Stimulated activated CD4-positive, alpha-beta T cell treated with anti-CD3 and anti-CD28 coated beads, TNF-alpha, amount 100 ng/mL, for 24 hours (primary cell): ENCODE measurements at regions not wholly inside any gene's neighbourhood (a gene's known extent, or its start where the extent isn't known, plus 50 kb on each side); places are given as distances from the start of the nearest gene placed in this dataset.

Source experiments
- DNase-seq, 3 experiments: peaks; one replicate each; pipeline ENCODE4 v3.0.0-alpha.2; 2020; ENCODE audit warnings: low read depth in 3 of 3

DNA sequence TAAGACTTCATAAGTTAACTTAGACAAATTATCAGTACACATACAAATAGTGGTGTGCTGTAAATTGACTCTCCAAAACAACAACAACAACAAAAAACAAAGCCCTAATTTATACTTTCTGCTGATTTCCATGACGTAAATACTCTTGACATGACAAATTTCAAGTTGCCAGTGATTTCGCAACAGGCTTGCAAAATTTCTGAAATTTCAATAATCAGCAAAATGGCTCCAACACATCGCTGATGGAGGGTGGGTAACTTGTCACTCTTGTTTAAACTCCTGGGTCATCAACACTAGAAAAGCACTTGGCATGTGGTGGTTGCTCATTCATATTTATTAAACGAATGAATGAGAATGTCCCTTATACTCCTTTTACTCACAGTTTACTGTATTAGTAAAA, 205.2 kb upstream of the SATB1 start:
- DNase-seq: no peak

DNA sequence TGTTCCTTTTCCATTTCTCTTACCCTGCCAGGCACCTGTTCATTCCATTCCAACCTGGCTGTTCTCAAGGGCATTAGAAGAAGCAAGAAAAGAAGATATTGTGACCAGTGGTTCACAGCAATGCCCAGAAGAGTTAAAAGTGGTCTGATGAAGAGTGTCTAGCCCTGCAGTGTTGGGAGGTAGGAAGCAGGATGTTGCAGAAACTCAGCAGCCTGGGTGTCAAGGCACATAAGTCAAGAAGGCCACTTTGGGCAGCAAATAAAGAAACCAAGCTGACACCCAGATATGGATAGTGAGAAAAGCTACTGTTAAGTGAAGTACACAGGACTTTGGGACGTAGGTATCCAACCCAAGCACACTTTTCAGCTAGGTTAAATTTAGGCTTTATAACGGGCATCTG, 199.9 kb upstream of the SATB1 start:
- no peak for DNase-seq

DNA sequence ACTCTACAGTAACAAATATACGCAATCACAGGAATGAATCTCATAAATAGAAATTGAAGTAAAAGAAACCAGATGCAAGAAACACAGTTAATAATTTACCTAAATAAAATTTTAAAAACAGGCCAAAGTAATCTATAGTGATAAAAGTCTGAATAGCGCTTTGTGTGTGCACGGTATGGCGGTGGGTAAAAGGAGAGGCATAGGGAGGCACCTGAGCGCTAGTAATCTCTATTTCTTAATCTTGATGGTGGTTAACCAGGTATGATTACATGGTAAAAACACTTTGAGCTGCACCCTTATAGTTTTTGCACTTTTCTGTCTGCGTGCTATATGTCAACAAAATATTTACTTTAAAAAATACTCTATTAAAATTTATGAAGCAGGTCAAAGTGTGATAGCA, 198.1 kb upstream of the SATB1 start:
- DNase-seq: no peak

DNA sequence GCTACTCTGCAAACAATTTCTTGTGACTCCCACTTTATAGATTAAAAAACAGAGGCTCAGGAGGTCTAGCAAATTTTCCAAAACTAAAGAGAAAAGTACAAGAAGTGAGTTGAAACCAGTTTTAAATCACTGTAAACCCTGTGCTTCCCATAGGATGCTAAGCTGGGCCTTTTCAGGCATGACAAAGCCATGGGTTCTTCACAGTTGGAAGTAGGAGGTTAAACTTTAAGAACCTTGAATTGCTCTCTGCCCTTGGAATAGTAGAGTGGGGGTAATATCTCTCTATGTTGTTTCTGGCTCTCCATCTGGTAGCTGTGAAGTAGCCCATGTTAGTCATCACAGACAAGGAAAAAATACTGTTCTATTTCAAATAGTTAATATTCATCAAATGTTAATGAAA, 193.6 kb upstream of the SATB1 start:
- no peak for DNase-seq

DNA sequence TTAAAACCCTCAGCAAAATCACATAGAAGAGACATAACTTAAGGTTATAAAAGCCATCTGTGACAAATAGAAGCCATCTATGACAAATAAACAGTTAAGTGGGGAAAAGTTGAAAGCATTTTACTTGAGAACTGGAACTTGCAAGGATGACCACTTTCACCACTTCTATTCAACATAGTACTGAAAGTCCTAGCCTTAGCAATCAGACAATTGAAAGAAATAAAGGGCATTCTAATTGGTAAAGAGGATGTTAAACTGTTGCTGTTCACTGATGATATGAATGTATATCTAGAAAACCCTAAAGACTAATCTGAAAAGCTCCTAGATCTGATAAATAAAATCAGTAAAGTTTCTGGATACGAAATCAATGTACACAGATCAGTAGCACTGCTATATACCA, 186.9 kb upstream of the SATB1 start:
- DNase-seq: no peak

DNA sequence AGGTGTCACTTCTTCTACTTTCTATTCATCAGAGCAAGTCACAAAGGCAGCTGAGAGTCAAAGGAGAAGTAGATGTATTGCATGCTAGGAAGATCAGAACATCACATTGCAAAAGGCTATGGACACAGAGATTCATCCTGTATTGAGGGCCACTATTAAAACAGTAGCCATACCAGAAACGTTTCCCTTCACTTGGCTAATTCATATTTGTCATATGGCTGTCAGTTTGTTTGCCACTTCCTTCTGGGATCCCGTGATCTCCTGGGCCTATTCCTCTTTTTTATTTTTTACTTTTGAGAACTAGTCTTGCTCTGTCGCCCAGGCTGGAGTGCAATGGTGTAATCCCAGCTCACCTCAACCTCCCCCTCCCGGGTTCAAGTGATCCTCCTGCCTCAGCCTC, 184.0 kb upstream of the SATB1 start:
- DNase-seq: no peak

DNA sequence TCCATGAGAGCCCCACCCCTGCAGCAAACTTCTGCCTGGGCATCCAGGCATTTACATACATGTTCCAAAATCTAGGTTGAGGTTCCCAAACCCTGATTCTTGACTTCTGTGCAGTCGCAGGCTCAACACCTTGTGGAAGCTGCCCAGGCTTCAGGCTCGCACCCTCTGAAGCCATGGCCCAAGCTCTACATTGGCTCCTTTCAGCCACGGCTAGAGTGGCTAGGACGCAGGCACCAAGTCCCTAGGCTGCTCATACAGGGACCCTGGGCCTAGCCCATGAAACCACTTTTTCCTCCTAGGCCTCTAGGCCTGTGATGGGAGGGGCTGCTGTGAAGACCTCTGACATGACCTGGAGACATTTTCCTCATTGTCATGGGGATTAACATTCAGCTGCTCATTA, 172.8 kb upstream of the SATB1 start:
- no peak for DNase-seq

DNA sequence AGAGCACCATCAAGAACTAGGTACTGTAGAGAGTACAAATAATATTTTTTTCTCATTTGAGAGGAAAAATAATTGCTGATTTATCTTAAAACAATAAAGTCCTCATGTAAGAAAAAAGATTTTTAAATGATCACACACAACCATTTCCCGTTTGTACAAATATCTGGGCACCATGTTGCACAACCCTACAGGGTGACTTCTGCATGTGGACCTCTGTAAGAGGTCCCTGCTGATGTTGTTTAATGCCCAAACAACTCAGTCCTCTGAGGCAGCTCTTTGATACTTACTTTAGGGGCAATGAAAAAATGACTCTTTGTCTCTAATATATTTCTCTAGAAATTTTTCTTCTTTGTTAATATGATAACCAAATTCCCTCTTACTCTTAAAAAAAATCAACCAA, 168.1 kb upstream of the SATB1 start:
- no peak for DNase-seq

DNA sequence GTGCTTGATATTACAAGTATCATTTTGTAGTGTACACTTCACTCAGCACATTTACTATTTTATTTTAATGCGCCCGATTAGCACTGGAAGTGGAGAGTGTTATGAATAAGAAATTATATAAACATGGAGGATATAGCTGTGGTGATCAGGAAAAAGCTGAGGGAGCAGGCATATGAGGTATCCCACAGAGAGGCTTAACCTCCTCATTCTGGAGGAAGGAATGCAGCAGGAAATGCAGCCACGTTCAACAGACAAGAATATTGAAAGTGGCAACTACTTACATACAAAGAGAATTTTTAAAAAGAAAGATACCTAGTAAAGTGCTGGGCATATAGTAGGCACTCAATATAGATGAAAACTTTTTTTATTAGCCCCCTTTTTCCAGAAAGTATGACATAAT, 166.0 kb upstream of the SATB1 start:
- no peak for DNase-seq

DNA sequence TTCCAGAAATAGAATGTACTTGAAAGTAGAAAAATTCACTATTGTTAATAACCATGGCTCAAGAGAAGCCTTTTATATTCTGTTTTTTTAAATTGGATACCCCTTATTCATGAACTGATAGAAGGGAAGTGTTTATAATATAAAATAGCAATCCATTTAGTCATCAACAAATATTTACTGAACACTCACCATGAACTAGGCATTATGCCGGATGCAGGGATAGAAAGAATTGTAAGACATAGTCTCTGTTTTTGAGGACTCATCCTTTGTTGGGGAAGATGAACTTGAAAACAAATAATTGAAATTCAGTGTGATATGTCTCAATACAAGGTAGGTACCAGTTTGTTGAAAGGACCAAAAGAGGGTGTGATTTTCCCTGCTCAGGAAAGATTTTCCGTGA, 160.9 kb upstream of the SATB1 start:
- DNase-seq: no peak

DNA sequence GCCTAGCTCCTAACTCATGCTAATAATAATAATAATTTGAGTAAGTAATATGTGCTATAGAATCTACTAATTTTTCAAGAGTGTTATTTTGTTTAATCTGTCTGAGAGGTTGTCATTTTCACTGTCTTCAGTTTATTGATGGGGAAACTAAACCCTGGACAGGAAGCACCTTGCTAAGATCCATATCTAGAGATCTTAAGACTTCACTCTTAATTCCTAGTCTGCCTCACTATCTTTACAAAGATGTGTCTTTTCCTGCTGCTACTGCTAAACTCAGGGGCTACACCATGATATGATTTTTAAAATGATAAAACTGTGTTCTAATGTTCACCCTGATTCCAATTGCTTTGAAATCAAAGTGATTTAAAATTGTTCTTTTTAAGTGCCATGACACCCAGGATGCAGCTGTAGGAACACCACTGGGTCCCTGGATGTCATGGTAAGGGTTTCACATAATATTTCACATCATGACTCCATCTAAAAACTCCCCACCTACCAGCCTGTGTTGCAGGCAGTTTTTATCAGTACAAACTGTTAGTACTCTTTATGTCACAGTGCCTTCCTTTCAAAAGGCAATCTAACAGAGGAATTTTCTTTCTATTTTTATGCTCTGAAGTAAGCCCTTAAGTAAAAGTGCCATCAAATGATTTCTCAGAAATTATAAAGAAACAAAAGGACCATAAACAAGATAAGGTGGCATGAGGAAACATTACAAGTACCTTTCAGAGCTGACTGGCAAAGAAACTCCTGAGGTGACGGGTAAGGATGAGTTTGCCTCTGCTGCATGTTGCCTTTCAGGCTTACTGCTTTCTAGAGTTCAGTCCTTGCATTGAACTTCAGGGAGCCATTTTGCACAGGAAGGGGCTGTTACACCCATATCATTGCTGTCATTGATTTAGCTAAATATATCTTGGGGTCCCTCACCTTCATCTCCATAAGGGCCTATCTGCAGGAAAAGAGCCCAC, 160.1 kb upstream of the SATB1 start:
- no peak for DNase-seq

DNA sequence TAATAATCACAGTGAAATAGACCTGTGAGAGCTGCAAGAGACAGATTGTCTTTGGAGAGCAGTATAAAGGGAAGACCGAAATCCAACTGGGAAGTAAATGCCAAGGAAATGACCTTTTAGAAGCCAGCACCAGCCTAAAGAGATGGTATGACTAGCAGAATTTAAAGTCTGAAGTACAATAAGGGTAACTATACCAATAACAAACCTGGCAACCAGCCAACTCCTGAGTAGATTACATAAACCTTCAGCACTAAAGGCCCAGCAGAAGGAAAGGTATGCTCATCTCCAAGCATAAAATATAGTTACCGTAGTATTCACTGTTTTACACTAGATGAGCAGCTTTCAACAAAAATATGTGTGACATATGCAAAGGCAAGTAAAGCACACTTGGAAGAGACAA, 155.1 kb upstream of the SATB1 start:
- no peak for DNase-seq

DNA sequence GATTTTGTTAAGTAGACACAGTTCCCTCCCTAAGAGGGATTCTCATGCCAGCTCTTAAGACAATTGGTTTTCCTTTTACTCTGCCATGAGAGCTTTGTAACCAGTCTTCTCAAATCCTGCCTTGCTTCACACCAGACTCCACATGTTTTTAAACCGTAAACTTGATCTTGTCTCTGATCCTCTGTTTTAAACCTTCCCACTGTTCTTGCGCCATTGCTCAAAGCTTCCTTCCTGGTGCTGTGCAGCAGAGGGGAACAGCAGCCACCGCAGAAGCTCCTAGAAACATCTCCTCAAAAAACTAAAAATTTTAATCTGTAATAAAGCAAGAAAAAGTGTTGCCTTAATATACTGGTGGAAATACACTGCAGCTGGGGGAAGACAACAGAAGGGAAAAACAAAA, 154.5 kb upstream of the SATB1 start:
- no peak for DNase-seq

DNA sequence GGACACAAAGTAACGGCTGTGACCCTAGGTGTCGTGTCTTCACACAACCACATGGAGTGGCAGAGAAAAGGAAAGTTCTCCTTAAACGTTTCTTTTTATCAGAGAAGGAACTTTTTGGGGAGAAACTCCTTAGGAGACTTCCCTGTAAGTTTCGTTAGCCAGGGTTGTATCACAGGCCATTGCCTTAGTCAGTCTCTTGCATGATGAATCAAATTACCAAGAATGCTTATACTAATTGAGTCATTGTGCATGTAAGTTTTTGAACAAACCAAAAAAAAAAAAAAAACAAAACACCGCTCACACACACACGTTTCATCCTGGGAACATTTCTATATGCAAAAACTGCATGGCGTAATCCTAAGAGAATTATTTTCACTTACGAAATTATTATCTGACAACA, 150.4 kb upstream of the SATB1 start:
- no peak for DNase-seq

DNA sequence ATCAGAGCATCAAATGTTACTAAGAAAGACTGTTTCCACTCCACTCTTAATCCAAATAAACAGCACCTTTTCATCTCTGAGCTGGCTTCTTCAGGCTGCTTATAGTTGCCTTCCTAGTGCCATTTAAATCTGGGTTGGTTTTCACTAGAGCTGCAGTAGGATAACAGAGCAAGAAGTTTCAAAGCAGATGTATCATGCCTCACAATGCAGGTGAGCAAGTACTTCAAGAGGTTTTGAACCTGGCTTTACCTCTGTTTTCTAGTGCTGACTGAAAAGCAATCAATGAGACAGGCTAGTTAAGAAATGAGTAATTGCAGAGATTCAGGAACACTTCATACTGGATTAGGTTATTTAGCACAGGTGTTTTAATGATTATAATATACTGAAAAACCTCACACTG, 147.7 kb upstream of the SATB1 start:
- DNase-seq: no peak

DNA sequence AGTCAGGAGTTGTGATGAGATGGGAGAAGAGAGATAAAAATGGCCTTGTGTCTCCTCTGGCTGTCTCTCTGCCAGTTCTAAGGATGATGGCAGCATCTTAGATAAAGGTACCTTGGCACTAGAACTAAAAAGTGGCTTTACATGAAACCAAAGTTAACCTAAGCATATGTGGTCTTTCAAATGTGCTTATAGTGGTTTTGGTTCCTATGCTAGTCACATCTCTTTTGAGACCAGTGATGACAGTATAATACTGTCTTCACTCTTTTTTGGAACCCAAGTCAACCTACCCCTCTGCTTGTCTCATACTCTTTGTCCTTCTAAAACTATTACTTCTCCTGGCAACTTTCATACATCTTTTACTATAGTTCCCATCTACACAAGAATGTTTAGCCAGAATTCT, 142.2 kb upstream of the SATB1 start:
- DNase-seq: no peak

DNA sequence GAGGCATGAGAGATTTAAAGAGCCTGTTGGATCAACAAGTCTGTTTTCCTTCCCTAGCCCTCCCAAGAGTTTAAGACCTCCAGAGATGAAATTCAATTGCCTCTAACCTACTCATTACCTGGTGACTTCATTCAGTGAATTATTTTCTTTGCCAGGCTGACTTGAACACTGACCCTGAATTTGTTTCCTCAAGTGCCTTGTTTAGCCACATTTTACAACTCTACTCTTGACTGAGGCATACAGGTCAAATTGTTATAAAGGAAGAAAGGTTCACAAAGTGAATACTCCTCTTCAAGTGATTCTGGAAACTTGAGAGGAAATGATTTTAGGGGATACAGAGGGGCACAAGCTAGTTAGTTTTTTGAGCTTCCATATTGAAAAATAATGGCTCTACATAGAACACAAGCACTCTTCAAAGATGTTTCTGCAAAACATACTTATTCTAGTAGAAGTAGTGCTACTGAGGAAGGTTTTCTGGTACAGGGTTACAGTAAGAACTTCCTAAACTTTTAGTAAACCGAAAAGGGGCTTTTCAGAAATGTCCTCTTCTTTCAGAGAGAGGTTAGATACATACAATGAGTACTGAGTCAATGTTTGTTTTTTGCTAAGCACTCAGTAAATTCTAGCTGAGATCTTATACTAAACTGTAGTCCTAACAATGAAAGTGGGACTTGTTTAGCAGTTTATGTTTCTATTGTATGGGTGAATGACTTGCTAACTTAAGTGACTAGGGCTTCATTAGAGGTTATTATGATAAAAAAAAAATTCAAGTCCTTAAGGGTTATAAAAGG, 137.4 kb upstream of the SATB1 start:
- DNase-seq: no peak

DNA sequence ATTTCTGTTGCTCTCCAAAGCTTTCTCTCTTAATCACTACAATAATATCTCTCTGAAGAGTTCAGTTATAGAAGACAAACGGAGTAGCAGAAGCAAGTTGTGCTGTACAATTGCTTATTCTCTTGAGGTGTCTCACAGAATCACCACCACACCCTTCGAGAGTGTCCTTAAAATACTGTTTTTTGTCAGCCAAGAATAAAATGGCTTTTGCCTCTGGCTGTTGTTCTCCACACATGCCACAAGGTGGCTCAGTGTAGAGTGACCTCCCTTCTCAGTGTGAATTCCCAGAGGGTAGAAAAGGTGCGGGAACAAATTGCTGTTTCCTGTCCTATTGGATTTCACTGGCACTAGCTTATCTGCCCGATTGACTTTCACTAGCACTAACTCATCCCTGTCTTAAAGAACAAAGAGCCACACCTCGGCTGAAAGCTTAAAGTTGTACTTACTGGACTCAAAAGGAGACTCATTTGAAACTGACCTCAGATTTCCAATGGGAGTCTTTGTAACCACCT, 134.2 kb upstream of the SATB1 start:
- DNase-seq: peak in 2 of 3 experiments; percentile 1 to 6

DNA sequence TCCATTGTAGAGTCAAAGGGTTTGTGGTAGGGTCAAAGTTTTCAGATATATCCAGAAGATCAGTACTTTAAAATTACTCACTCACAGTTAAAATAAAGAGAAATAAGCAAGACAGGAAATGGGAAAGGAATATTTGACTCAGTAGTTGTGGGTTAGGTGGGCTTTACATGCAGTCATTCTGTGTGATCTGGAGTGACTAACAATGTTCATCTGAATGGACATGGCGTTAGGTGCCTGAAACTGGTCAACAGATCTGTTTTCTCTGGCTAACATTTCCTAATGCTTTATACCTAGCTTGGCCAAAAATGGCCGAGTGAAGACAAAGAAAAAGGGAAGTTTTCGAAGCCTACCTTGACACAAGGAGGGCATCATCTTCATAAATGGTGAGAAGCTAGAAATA, 133.4 kb upstream of the SATB1 start:
- DNase-seq: no peak

DNA sequence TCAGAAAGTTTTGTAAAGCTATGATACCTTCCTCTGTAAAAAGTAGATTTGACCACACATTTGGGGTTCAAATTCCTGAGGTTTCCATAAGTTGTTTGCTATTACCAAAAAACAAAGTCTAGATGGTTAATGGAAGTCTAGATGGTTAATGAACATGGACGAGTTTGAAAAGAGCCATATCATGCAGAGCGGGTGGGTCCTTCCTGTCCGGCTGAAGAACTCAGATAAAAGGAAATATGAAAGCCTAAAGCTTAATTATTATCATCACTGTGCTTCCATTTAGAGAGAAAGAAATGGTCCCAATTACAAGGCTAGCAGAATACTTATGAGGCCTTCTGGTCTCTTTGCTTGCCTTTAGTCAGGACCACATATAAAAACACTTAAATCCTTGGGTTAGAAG, 132.1 kb upstream of the SATB1 start:
- no peak for DNase-seq

DNA sequence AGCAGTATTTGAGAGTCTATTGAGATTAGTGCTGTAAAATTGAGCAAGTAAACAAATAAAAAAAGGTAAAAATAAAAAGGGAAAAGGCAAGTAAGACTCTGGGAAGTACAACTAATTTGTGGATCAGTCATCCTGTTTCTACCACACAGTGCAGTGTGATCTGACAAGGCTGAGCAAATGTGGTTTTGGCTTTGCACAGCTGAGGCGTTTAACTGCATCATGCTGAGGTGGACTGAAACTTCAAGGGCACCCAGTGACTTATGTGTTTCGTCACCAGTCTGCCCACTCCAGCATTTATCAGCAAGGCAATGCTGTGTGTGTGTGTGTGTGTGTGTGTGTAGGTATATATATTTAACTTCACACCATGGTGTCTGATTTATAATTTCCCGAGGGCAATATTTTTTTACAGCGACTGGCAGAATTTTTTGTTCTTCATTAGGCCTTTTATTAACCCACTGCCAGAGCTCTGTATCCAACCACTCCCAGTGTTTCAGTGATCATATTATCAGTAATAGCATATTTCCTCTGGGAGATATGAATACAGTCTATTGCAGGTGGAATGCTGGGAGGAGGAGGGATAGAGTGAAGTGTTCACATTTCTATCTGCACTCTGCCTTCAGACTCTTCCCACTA, 131.5 kb upstream of the SATB1 start:
- DNase-seq: peak; percentile 53 to 77 (median 71)

DNA sequence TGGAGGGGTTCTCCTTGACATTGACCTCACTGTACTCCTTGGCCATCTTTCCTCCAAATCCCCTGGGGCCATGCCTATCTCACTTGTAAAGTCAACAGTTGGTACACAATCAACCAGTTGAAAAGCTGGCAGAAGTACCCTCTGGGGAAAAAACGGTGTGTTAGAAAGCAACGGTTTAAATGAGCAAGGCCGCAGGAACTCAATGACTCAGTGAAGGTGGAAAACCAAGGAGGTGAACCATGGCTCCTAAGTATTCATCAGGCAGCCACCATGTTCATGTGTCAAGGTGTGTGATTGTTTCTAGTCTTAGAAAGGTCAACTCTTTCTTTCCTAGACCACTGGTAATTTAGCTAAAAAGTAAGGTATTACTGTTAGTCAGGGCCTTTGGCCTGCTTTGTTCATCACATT, 130.9 kb upstream of the SATB1 start:
- peak in 2 of 3 experiments; percentile 17 to 22 for DNase-seq
